CD8-positive, alpha-beta memory T cell (primary cell): ENCODE measurements at regions not wholly inside any gene's neighbourhood (a gene's known extent, or its start where the extent isn't known, plus 50 kb on each side); places are given as distances from the start of the nearest gene placed in this dataset.
A peak's percentile ranks its signal among the peaks of the same experiment; 100 is the strongest.
"Not testable (repeated sequence)": the region's sequence is repeated elsewhere in the genome, so short reads cannot be mapped to it uniquely, and the experiment has no call there.

Source experiments
- CTCF ChIA-PET: fragments of 350-600 bp; sonication (Branson Sonifier 250); formaldehyde crosslinking; loops from one replicate; lab custom pipeline; 2021; ENCODE audit warnings: antibody characterized with exemption; lab: Charles Lee
- POLR2A ChIA-PET: fragments of 350-600 bp; sonication (Branson Sonifier 250); formaldehyde crosslinking; loops from one replicate; lab custom pipeline; 2021; ENCODE audit warnings: antibody characterized with exemption; lab: Charles Lee
- DNase-seq, 5 donors: peaks; one replicate each; pipeline versions ENCODE4 v3.0.0 to v3.0.0-alpha.2; 2020 to 2022; ENCODE audit warnings: mixed read lengths in 1 of 5
- H3K27ac ChIP-seq: one replicate; pipeline ENCODE4 v1.7.0; 2013; ENCODE audit warnings: low read depth, mild to moderate bottlenecking, low read length, moderate library complexity
- H3K27me3 ChIP-seq: 2 replicates; pipeline ENCODE4 v1.7.0; 2013; ENCODE audit warnings: low read length, mild to moderate bottlenecking; ENCODE audit not compliant: insufficient read depth, poor library complexity, severe bottlenecking
- H3K36me3 ChIP-seq: 2 replicates; pipeline ENCODE4 v1.7.0; 2013; ENCODE audit warnings: mild to moderate bottlenecking, low read length, moderate library complexity; ENCODE audit not compliant: insufficient read depth
- H3K4me1 ChIP-seq: 2 replicates; pipeline ENCODE4 v1.7.0; 2013; ENCODE audit warnings: mild to moderate bottlenecking, low read length, moderate library complexity; ENCODE audit not compliant: insufficient read depth
- H3K4me3 ChIP-seq: 2 replicates; pipeline ENCODE4 v1.7.0; 2013; ENCODE audit warnings: mild to moderate bottlenecking, low read length
- H3K9me3 ChIP-seq: 2 replicates; pipeline ENCODE4 v1.7.0; 2013; ENCODE audit warnings: mild to moderate bottlenecking, low read length
- H3K27ac Mint-ChIP-seq, 8 donors: one replicate each; pipeline ENCODE4 v1.8.0; 2020 to 2021; ENCODE audit warnings: mixed read lengths in 8 of 8, mild to moderate bottlenecking in 6 of 8, inconsistent platforms in 3 of 8, moderate library complexity in 3 of 8
- H3K27me3 Mint-ChIP-seq, 2 donors: one replicate each; pipeline ENCODE4 v1.8.0; 2020 to 2021; ENCODE audit warnings: mixed read lengths in 2 of 2, mild to moderate bottlenecking in 1 of 2, moderate library complexity in 1 of 2
- H3K36me3 Mint-ChIP-seq, 3 donors: one replicate each; pipeline ENCODE4 v1.8.0; 2020 to 2021; ENCODE audit warnings: mixed read lengths in 3 of 3, inconsistent platforms in 1 of 3, mild to moderate bottlenecking in 1 of 3
- H3K4me1 Mint-ChIP-seq, 3 donors: one replicate each; pipeline ENCODE4 v1.8.0; 2020 to 2021; ENCODE audit warnings: mixed read lengths in 3 of 3, inconsistent platforms in 1 of 3, mild to moderate bottlenecking in 1 of 3
- H3K4me3 Mint-ChIP-seq, 7 donors: one replicate each; pipeline ENCODE4 v1.8.0; 2020 to 2021; ENCODE audit warnings: mixed read lengths in 7 of 7, mild to moderate bottlenecking in 6 of 7, moderate library complexity in 4 of 7, inconsistent platforms in 2 of 7
- H3K9me3 Mint-ChIP-seq, 5 donors: one replicate each; pipeline ENCODE4 v1.8.0; 2020 to 2022; ENCODE audit warnings: mixed read lengths in 5 of 5, mild to moderate bottlenecking in 3 of 5, moderate library complexity in 2 of 5, inconsistent platforms in 1 of 5

DNA sequence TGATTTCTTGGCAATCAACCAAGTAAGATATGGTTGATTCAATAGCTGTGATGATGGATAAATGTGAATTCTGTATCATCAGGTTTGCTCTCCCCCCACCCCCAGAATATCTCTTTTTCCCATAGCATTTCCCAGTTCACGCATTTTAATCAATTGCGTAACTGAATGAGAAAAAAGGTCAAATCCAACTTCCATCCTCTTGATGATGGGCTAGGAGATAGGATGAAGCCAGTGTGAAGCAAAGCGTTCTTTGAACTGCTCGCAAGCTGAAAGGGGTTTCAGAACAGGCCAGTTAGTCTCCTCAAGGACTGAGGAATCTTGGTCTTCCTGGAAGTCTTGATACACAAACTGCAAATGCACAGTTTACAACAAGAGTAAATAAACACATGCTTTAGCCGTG is 94.5 kb upstream of the ARMC3 start:
- DNase-seq, result no peak
- CTCF ChIA-PET, result no interaction called here
- Histone ChIP-seq H3K4me1 (no peaks in the 10 kb centered on the region), H3K27me3 (no peaks in the 10 kb centered on the region), H3K27ac (no peak overlapping the region), H3K36me3 (no peaks in the 10 kb centered on the region), H3K4me3 (no peak overlapping the region), H3K9me3 (no peaks in the 10 kb centered on the region)
- Mint-ChIP-seq H3K4me3 (no peak overlapping the region), H3K36me3 (peaks cover 0 to 3% (median 0%) of the 10 kb centered on the region in 3 donors), H3K4me1 (no peaks in the 10 kb centered on the region), H3K27me3 (peaks cover 0 to 4% of the 10 kb centered on the region in 2 donors), H3K9me3 (no peaks in the 10 kb centered on the region), H3K27ac (no peak overlapping the region)
- POLR2A ChIA-PET, result no interaction called here

DNA sequence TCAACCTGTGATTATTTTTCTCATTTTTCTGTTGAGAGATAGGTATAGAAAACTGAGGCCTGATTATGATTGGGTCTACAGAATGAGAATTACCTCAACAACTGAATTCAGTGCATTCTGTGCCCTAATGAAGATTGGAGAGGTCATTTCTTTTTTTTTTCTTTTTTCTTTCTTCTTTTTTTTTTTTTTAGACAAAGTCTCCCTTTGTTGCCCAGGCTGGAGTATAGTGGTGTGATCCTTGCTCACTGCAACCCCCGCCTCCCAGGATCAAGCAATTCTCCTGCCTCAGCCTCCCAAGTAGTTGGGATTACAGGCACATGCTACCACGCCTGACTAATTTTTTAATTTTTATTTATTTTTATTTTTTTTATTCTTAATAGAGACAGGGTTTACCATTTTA is 95.0 kb upstream of the ARMC3 start:
- Mint-ChIP-seq H3K36me3 (peaks cover 0 to 3% (median 0%) of the 10 kb centered on the region in 3 donors), H3K27me3 (peaks cover 0 to 4% of the 10 kb centered on the region in 2 donors), H3K4me1 (no peaks in the 10 kb centered on the region), H3K9me3 (peaks cover 0 to 2% (median 0%) of the 10 kb centered on the region in 5 donors), H3K4me3 (no peak overlapping the region), H3K27ac (no peak overlapping the region)
- Histone ChIP-seq H3K4me1 (no peaks in the 10 kb centered on the region), H3K36me3 (no peaks in the 10 kb centered on the region), H3K27me3 (no peaks in the 10 kb centered on the region), H3K9me3 (no peaks in the 10 kb centered on the region), H3K4me3 (no peak overlapping the region), H3K27ac (no peak overlapping the region)
- POLR2A ChIA-PET, result no interaction called here
- CTCF ChIA-PET, result no interaction called here
- no peak for DNase-seq

DNA sequence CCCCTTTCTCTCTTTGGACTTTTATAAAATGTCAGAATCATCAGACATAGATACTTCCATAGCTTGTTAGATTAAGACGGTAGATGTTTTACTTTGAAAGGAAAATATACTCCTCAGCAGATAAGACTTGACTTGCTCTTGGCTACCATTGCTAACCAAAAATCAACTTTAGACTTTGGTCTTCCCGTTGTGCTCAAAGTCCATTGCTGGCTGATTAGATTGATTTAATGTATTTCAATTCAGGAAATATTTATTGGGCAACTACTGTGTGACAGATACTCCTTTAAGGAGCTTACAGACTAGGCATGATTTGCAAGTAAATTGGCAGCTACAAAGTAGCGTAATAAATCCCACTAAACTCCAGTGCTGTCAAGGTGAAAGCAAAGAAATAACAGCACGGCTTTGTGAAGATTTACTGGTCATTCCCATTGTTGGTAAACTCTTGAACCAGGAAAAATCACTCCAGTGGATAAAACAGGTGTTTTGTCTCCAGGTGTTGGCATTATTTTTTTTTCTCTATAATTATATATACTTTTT is 95.7 kb upstream of the ARMC3 start:
- CTCF ChIA-PET, result no interaction called here
- DNase-seq, result no peak
- peaks cover 0 to 3% (median 0%) of the 10 kb centered on the region in 5 donors for H3K9me3 Mint-ChIP-seq
- no peak overlapping the region for H3K4me3 Mint-ChIP-seq
- peaks cover 0 to 4% of the 10 kb centered on the region in 2 donors for H3K27me3 Mint-ChIP-seq
- POLR2A ChIA-PET, result no interaction called here
- peak overlapping the region in 1 of 8 donors; percentile 3 for H3K27ac Mint-ChIP-seq
- no peak overlapping the region for H3K27ac ChIP-seq
- H3K4me1 Mint-ChIP-seq, result no peaks in the 10 kb centered on the region
- no peaks in the 10 kb centered on the region for H3K4me1 ChIP-seq
- no peaks in the 10 kb centered on the region for H3K27me3 ChIP-seq
- H3K9me3 ChIP-seq, result no peaks in the 10 kb centered on the region
- no peaks in the 10 kb centered on the region for H3K36me3 ChIP-seq
- peaks cover 0 to 3% (median 0%) of the 10 kb centered on the region in 3 donors for H3K36me3 Mint-ChIP-seq
- no peak overlapping the region for H3K4me3 ChIP-seq

DNA sequence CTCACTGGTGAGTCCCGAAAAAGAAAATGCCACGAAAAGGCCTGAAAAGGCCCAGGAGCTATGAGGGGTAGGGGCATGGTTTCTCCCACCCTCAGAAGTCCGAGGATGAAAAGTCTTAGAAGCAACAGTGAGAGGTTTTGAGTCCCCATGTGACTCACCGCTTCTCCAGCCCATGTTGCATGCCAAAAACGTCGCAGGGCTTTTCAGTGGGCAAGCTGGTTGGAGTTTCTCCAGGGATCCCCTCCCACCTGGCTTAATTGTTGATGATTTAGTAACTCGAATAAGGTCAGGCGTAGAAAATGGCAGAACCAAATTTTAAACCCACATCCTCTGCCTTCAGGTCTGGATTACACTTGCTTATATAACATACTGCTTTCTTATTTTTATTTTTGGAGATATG is 96.3 kb upstream of the ARMC3 start:
- CTCF ChIA-PET, result no interaction called here
- Mint-ChIP-seq H3K27ac (no peak overlapping the region), H3K27me3 (peaks cover 0 to 8% of the 10 kb centered on the region in 2 donors)

DNA sequence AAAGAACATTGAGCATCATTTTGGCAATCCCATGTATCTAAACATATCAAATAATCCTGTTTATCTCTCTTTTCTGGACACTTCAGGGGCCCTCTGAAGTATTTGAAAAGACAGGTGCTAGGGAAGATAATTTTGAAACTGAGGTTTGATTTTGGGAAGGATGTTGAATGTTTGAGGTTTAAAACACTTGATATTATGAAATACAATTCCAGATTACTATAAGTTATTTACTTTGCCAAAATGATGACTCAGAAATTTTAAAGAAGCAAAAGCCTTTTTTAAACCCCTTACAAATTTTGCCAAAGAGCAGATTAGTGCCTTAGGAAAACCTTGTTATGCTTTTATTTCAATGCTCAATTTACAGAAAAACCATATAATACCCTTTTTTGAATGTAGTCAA is 99.1 kb upstream of the ARMC3 start:
- H3K36me3 ChIP-seq, result not testable (repeated sequence)

More for the DNA sequence above, 96.3 kb upstream of the ARMC3 start:
- H3K36me3 Mint-ChIP-seq, result peaks cover 0 to 3% (median 0%) of the 10 kb centered on the region in 3 donors
- H3K27me3 ChIP-seq, result no peaks in the 10 kb centered on the region
- H3K9me3 Mint-ChIP-seq, result peaks cover 0 to 3% (median 0%) of the 10 kb centered on the region in 5 donors
- POLR2A ChIA-PET, result no interaction called here
- H3K4me3 Mint-ChIP-seq, result no peak overlapping the region
- DNase-seq, result no peak
- H3K4me1 Mint-ChIP-seq, result no peaks in the 10 kb centered on the region
- H3K36me3 ChIP-seq, result no peaks in the 10 kb centered on the region
- no peak overlapping the region for H3K4me3 ChIP-seq
- no peak overlapping the region for H3K27ac ChIP-seq
- no peaks in the 10 kb centered on the region for H3K4me1 ChIP-seq
- H3K9me3 ChIP-seq, result no peaks in the 10 kb centered on the region

GRCh38 chr10:22825841-22826240 is 102.0 kb upstream of the ARMC3 start:
- Histone ChIP-seq H3K36me3 (no peaks in the 10 kb centered on the region), H3K4me3 (no peak overlapping the region), H3K9me3 (no peaks in the 10 kb centered on the region), H3K4me1 (no peaks in the 10 kb centered on the region), H3K27me3 (no peaks in the 10 kb centered on the region), H3K27ac (no peak overlapping the region)
- no peaks in the 10 kb centered on the region for H3K4me1 Mint-ChIP-seq
- ChIA-PET CTCF (no interaction called here), POLR2A (no interaction called here)
- H3K27me3 Mint-ChIP-seq, result peaks cover 5 to 28% of the 10 kb centered on the region in 2 donors
- no peaks in the 10 kb centered on the region for H3K36me3 Mint-ChIP-seq
- H3K4me3 Mint-ChIP-seq, result no peak overlapping the region
- peaks cover 0 to 3% (median 0%) of the 10 kb centered on the region in 5 donors for H3K9me3 Mint-ChIP-seq
- no peak for DNase-seq
- H3K27ac Mint-ChIP-seq, result no peak overlapping the region

More for the DNA sequence above, 99.1 kb upstream of the ARMC3 start:
- H3K27me3 Mint-ChIP-seq, H3K4me3 Mint-ChIP-seq, H3K4me1 ChIP-seq, H3K27ac Mint-ChIP-seq, H3K27me3 ChIP-seq, H3K4me1 Mint-ChIP-seq, H3K4me3 ChIP-seq, DNase-seq, H3K36me3 Mint-ChIP-seq, H3K9me3 Mint-ChIP-seq, POLR2A ChIA-PET, CTCF ChIA-PET, H3K9me3 ChIP-seq, H3K27ac ChIP-seq: not testable (repeated sequence)

DNA sequence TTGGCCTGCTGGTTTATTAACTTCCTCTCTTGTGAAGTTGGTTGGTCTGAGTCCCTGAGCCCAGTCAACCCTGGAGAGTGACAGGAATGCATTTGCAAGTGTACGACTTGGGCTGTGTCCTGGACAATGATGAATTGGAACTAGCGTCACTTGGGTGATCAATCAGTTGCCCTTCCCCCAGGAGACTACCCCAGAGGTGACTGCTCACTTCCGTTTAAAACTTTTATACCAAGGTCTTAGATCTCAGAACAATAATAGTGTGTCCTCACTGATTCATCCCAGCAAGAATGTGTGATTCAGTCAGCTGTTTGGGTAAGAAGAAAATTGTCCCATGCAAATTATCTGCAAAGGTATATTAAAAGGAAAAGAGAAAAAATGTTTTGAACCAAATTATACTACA is 102.9 kb upstream of the ARMC3 start:
- POLR2A ChIA-PET, result no interaction called here
- Mint-ChIP-seq H3K4me1 (no peaks in the 10 kb centered on the region), H3K27me3 (peaks cover 7 to 31% of the 10 kb centered on the region in 2 donors), H3K9me3 (peaks cover 0 to 3% (median 0%) of the 10 kb centered on the region in 5 donors), H3K4me3 (no peak overlapping the region), H3K27ac (no peak overlapping the region), H3K36me3 (no peaks in the 10 kb centered on the region)
- Histone ChIP-seq H3K9me3 (no peaks in the 10 kb centered on the region), H3K4me3 (no peak overlapping the region), H3K27ac (no peak overlapping the region), H3K36me3 (no peaks in the 10 kb centered on the region), H3K27me3 (no peaks in the 10 kb centered on the region), H3K4me1 (no peaks in the 10 kb centered on the region)
- no peak for DNase-seq
- CTCF ChIA-PET, result no interaction called here

DNA sequence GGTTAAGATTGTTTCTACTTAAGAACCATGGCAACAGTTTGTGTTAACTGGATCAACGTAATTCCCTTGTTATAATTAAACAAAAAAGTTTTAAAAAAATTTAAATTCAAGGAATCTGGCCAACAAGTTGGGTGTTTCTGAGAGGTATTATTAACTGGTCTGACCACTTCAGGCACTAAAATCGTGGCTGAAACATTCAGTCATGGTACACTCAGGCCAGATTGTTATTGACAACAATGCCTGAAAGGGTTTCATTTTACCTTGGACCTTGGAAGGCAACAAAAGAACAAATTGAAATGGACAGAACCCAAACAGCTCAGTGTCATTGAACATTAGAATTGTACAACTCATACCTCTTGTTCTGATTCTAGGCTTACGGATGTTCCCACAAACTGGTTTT is 103.3 kb upstream of the ARMC3 start:
- no peak overlapping the region for H3K27ac ChIP-seq
- CTCF ChIA-PET, result no interaction called here
- DNase-seq, result no peak
- Mint-ChIP-seq H3K4me3 (no peak overlapping the region), H3K27ac (no peak overlapping the region), H3K4me1 (no peaks in the 10 kb centered on the region), H3K9me3 (peaks cover 0 to 3% (median 0%) of the 10 kb centered on the region in 5 donors), H3K36me3 (no peaks in the 10 kb centered on the region), H3K27me3 (peaks cover 7 to 33% of the 10 kb centered on the region in 2 donors)
- H3K27me3 ChIP-seq, result no peaks in the 10 kb centered on the region
- no peak overlapping the region for H3K4me3 ChIP-seq
- H3K9me3 ChIP-seq, result no peaks in the 10 kb centered on the region
- POLR2A ChIA-PET, result no interaction called here
- no peaks in the 10 kb centered on the region for H3K36me3 ChIP-seq
- no peaks in the 10 kb centered on the region for H3K4me1 ChIP-seq
